H1 (cell line): ENCODE measurements at regions not wholly inside any gene's neighbourhood (a gene's known extent, or its start where the extent isn't known, plus 50 kb on each side); places are given as distances from the start of the nearest gene placed in this dataset.

Source experiments
- CTCF ChIA-PET: fragments of 300-600 bp; sonication (Branson Sonifier 250); formaldehyde crosslinking; loops from one replicate; lab custom pipeline; 2021; ENCODE audit not compliant: partially characterized antibody; lab: Charles Lee
- POLR2A ChIA-PET: fragments of 300-600 bp; sonication (Branson Sonifier 250); formaldehyde crosslinking; loops from one replicate; lab custom pipeline; 2021; ENCODE audit warnings: inconsistent platforms; ENCODE audit not compliant: partially characterized antibody; lab: Charles Lee
- DNase-seq, 2 experiments: peaks; one replicate each; pipeline versions ENCODE4 v3.0.0 to v3.0.0-alpha.2; 2010 to 2022; ENCODE audit warnings: low spot score in 2 of 2, low read depth in 1 of 2, mixed read lengths in 1 of 2
- FAIRE-seq: peaks from 2 replicates; lab custom pipeline; 2011; peaks lifted over from hg19 to GRCh38; lab: Jason Lieb, UNC
- H2AFZ ChIP-seq: 2 replicates; pipeline ENCODE4 v1.8.1; 2012; ENCODE audit warnings: low read length, inconsistent platforms
- H2AK5ac ChIP-seq: 2 replicates; pipeline ENCODE4 v1.6.1; 2013; ENCODE audit warnings: low read depth, low read length
- H2BK120ac ChIP-seq: replicated peaks from 2 replicates; pipeline ENCODE3; 2013; ENCODE audit warnings: low read depth, low read length, inconsistent platforms
- H2BK12ac ChIP-seq: 2 replicates; pipeline ENCODE4 v1.6.1; 2013; ENCODE audit warnings: low read depth, low read length
- H2BK15ac ChIP-seq: 2 replicates; pipeline ENCODE4 v1.6.1; 2013; ENCODE audit warnings: low read length
- H2BK20ac ChIP-seq: 2 replicates; pipeline ENCODE4 v1.6.1; 2013; ENCODE audit warnings: low read length
- H2BK5ac ChIP-seq: 2 replicates; pipeline ENCODE4 v1.6.1; 2013; ENCODE audit warnings: low read depth, low read length
- H3K14ac ChIP-seq: 2 replicates; pipeline ENCODE4 v1.6.1; 2013; ENCODE audit warnings: inconsistent platforms; ENCODE audit not compliant: insufficient read length
- H3K18ac ChIP-seq: 2 replicates; pipeline ENCODE4 v1.6.1; 2013; ENCODE audit warnings: low read length; ENCODE audit errors: extremely low read depth
- H3K23ac ChIP-seq: 2 replicates; pipeline ENCODE4 v1.6.1; 2013; ENCODE audit warnings: inconsistent platforms; ENCODE audit not compliant: insufficient read length
- H3K23me2 ChIP-seq: 2 replicates; pipeline ENCODE4 v1.6.1; 2013; ENCODE audit warnings: low read depth, low read length
- H3K27ac ChIP-seq: 2 replicates; pipeline ENCODE4 v1.6.1; 2011; ENCODE audit warnings: low read depth, low read length, inconsistent platforms
- H3K27me3 ChIP-seq, 4 experiments: replicated peaks in 1 of 4; 1 replicate in 1 of 4; 2 replicates in 3 of 4; pipeline versions ENCODE4 v1.6.1 to v1.8.1; 2011 to 2013; ENCODE audit warnings: low read length in 3 of 4, mild to moderate bottlenecking in 3 of 4, inconsistent platforms in 2 of 4, mixed read lengths in 2 of 4, moderate library complexity in 1 of 4; ENCODE audit not compliant: control insufficient read depth in 3 of 4, insufficient read depth in 3 of 4; ENCODE audit errors: extremely low read depth in 1 of 4
- H3K36me3 ChIP-seq, 4 experiments: 2 replicates each; pipeline versions ENCODE4 v1.6.1 to v1.8.1; 2011 to 2013; ENCODE audit warnings: mild to moderate bottlenecking in 4 of 4, low read length in 3 of 4, moderate library complexity in 2 of 4, control low read depth in 1 of 4, inconsistent platforms in 1 of 4; ENCODE audit not compliant: insufficient read depth in 4 of 4, control insufficient read depth in 2 of 4
- H3K4ac ChIP-seq: replicated peaks from 2 replicates; pipeline ENCODE3; 2013; ENCODE audit warnings: low read length, low read depth, mixed read lengths, inconsistent platforms; ENCODE audit not compliant: insufficient read length
- H3K4me1 ChIP-seq, 4 experiments: replicated peaks in 1 of 4; 1 replicate in 1 of 4; 2 replicates in 3 of 4; pipeline versions ENCODE4 v1.6.1 to v1.8.1; 2011 to 2013; ENCODE audit warnings: low read length in 3 of 4, inconsistent platforms in 2 of 4, mixed read lengths in 1 of 4; ENCODE audit not compliant: insufficient read depth in 4 of 4, control insufficient read depth in 3 of 4
- H3K4me2 ChIP-seq, 2 experiments: 2 replicates each; pipeline versions ENCODE4 v1.6.1 to v1.8.1; 2011 to 2013; ENCODE audit warnings: low read depth in 2 of 2, low read length in 2 of 2, control low read depth in 1 of 2, inconsistent platforms in 1 of 2, mild to moderate bottlenecking in 1 of 2; ENCODE audit not compliant: insufficient read depth in 1 of 2
- H3K4me3 ChIP-seq, 4 experiments: fragments of 200-600, 300-600 bp in 1 of 4; sonication (generic), shearing (Covaris generic), sonication (Bioruptor Twin) in 1 of 4; 2 replicates each; pipeline versions ENCODE4 v1.5.1 to v1.8.1; 2011 to 2016; ENCODE audit warnings: low read length in 4 of 4, low read depth in 3 of 4, control low read depth in 2 of 4, inconsistent platforms in 2 of 4, mild to moderate bottlenecking in 2 of 4, mixed read lengths in 1 of 4, moderate library complexity in 1 of 4; ENCODE audit not compliant: insufficient read depth in 2 of 4; ENCODE audit errors: extremely low read depth in 1 of 4
- H3K56ac ChIP-seq: replicated peaks from 2 replicates; pipeline ENCODE3; 2013; ENCODE audit warnings: low read depth, mild to moderate bottlenecking, mixed read lengths, low read length, inconsistent platforms; ENCODE audit not compliant: insufficient read length
- H3K79me1 ChIP-seq: 2 replicates; pipeline ENCODE4 v1.6.1; 2013; ENCODE audit warnings: low read depth, low read length, control low read depth
- H3K79me2 ChIP-seq, 2 experiments: 2 replicates each; pipeline versions ENCODE4 v1.6.1 to v1.8.1; 2012 to 2013; ENCODE audit warnings: low read length in 2 of 2, mild to moderate bottlenecking in 2 of 2, inconsistent platforms in 1 of 2; ENCODE audit not compliant: insufficient read depth in 2 of 2, control insufficient read depth in 1 of 2
- H3K9ac ChIP-seq, 4 experiments: replicated peaks in 1 of 4; 1 replicate in 1 of 4; 2 replicates in 3 of 4; pipeline versions ENCODE4 v1.6.1 to v1.8.1; 2011 to 2013; ENCODE audit warnings: low read depth in 3 of 4, low read length in 3 of 4, control low read depth in 2 of 4, mild to moderate bottlenecking in 2 of 4, moderate library complexity in 2 of 4, inconsistent platforms in 1 of 4; ENCODE audit errors: extremely low read depth in 1 of 4
- H3K9me3 ChIP-seq, 2 experiments: 2 replicates each; pipeline versions ENCODE4 v1.6.1 to v1.8.1; 2012 to 2013; ENCODE audit warnings: mild to moderate bottlenecking in 2 of 2, moderate library complexity in 2 of 2, control low read depth in 1 of 2, inconsistent platforms in 1 of 2, low read depth in 1 of 2, low read length in 1 of 2, mixed read lengths in 1 of 2; ENCODE audit not compliant: insufficient read depth in 2 of 2
- H4K20me1 ChIP-seq, 2 experiments: replicated peaks in 1 of 2; 2 replicates each; pipeline versions ENCODE3 to v1.8.1; 2011 to 2013; ENCODE audit warnings: inconsistent platforms in 2 of 2, low read length in 2 of 2, mild to moderate bottlenecking in 1 of 2; ENCODE audit not compliant: insufficient read depth in 2 of 2, control insufficient read depth in 1 of 2
- H4K5ac ChIP-seq: 2 replicates; pipeline ENCODE4 v1.6.1; 2013; ENCODE audit warnings: low read length, low read depth, mixed read lengths, inconsistent platforms; ENCODE audit not compliant: insufficient read length
- H4K8ac ChIP-seq: 2 replicates; pipeline ENCODE4 v1.8.0; 2013; ENCODE audit warnings: mild to moderate bottlenecking, moderate library complexity, low read length, inconsistent platforms; ENCODE audit not compliant: insufficient read depth; ENCODE audit errors: extremely low read depth
- H4K91ac ChIP-seq: replicated peaks from 2 replicates; pipeline ENCODE3; 2013; ENCODE audit warnings: low read length, mixed read lengths, inconsistent platforms; ENCODE audit not compliant: insufficient read length
- CEBPB ChIP-seq: IDR thresholded peaks from 2 replicates; pipeline ENCODE4 v1.6.1; 2012; ENCODE audit warnings: low read depth, low read length
- CHD1 ChIP-seq: IDR thresholded peaks from 2 replicates; pipeline ENCODE4 v1.6.1; 2012; ENCODE audit warnings: low read depth, low read length, improper control_type of control experiment
- CHD2 ChIP-seq: IDR thresholded peaks from 2 replicates; pipeline ENCODE4 v1.6.1; 2012; ENCODE audit warnings: low read length, improper control_type of control experiment
- CTBP2 ChIP-seq: IDR thresholded peaks from 2 replicates; pipeline ENCODE4 v1.7.0; 2011; ENCODE audit warnings: borderline replicate concordance, mild to moderate bottlenecking, moderate library complexity, mixed read lengths, low read length; ENCODE audit not compliant: insufficient read depth, insufficient read length
- HDAC6 ChIP-seq: IDR thresholded peaks from one replicate; pipeline ENCODE4 v1.7.1; 2012; ENCODE audit warnings: low read depth, mild to moderate bottlenecking, inconsistent platforms, low read length, moderate library complexity
- JUND ChIP-seq: IDR thresholded peaks from 2 replicates; pipeline ENCODE4 v1.6.1; 2011; ENCODE audit warnings: mild to moderate bottlenecking, improper control_type of control experiment, low read length
- RAD21 ChIP-seq, 2 experiments: IDR thresholded peaks in 1 of 2; conservative IDR thresholded peaks in 1 of 2; 2 replicates each; pipeline ENCODE4 v1.6.1; 2011; ENCODE audit warnings: low read depth in 2 of 2, low read length in 2 of 2, improper control_type of control experiment in 1 of 2, inconsistent platforms in 1 of 2, mild to moderate bottlenecking in 1 of 2, moderate library complexity in 1 of 2
- RBBP5 ChIP-seq: IDR thresholded peaks from 2 replicates; pipeline ENCODE4 v1.7.1; 2012; ENCODE audit warnings: low read depth, mild to moderate bottlenecking, inconsistent platforms, low read length, moderate library complexity, borderline replicate concordance
- SAP30 ChIP-seq: fragments of 300-600 bp; sonication (generic); IDR thresholded peaks from 2 replicates; pipeline ENCODE4 v1.7.1; 2012; ENCODE audit warnings: low read length, moderate library complexity, mild to moderate bottlenecking, inconsistent platforms; ENCODE audit not compliant: insufficient read depth, insufficient replicate concordance
- SP1 ChIP-seq: IDR thresholded peaks from 2 replicates; pipeline ENCODE4 v1.6.1; 2011; ENCODE audit warnings: low read depth, low read length
- SP2 ChIP-seq: IDR thresholded peaks from 2 replicates; pipeline ENCODE4 v1.6.1; 2012; ENCODE audit warnings: mild to moderate bottlenecking, low read length, inconsistent platforms
- SP4 ChIP-seq: IDR thresholded peaks from 2 replicates; pipeline ENCODE4 v1.6.1; 2012; ENCODE audit warnings: low read length, inconsistent platforms
- WGBS, 2 experiments: shearing (Covaris generic) in 1 of 2; methylation state at CpG; one replicate each; pipeline versions ENCODE4 v1.1.6 to v1.1.7; 2013 to 2015; ENCODE audit warnings: low lambda C conversion rate in 2 of 2, mixed read lengths in 2 of 2, inconsistent platforms in 1 of 2, low coverage in 1 of 2, missing lambda C conversion rate in 1 of 2; ENCODE audit not compliant: insufficient replicate concordance in 2 of 2, insufficient coverage in 1 of 2, insufficient read length in 1 of 2; ENCODE audit errors: extremely low coverage in 1 of 2, missing lambda C conversion rate in 1 of 2; 5-methylcytosine and 5-hydroxymethylcytosine counted together
- TF ChIP-seq, protein P1 (sequence below): IDR thresholded peaks from 2 replicates; pipeline ENCODE4 v1.6.1; 2012; ENCODE audit warnings: inconsistent platforms
- TF ChIP-seq, protein P2 (sequence below): IDR thresholded peaks from 2 replicates; pipeline ENCODE4 v1.6.1; 2011; ENCODE audit warnings: low read depth, mild to moderate bottlenecking, low read length; ENCODE audit not compliant: insufficient read depth

DNA sequence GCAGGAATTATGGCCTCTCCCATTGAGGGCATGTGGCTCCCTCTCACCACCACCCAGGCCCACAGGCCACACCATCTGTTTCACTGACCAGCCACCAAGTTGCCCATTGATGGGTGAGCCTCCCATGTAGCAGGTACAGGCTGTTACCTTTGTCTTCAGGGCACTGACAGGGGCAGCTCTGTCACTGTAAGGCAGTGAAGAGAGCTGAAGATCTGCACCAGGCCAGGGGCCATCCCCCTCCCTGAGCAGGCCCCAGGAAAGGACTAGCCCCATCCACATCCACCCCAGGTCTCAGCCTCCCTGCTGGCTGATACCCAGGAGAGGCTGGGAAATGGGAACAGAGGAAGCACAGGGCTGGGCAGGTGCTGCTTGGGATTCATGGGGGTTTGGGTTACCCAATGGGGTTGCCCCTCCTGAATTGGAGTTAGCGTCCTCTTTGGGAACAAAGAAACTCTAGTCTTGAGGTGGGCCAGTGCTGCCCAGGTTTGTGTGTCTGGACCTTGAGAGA, 1691.4 kb downstream of the TP53TG3F start:
- Histone ChIP-seq H3K23me2 (no peaks in the 10 kb centered on the region), H2BK12ac (no peak overlapping the region), H3K79me1 (no peaks in the 10 kb centered on the region), H3K56ac (no peak overlapping the region), H3K18ac (no peak overlapping the region), H4K8ac (no peak overlapping the region), H3K23ac (no peak overlapping the region), H2AFZ (no peak overlapping the region), H3K27me3 (no peaks in the 10 kb centered on the region), H3K4ac (no peak overlapping the region), H3K79me2 (no peaks in the 10 kb centered on the region), H3K4me2 (no peak overlapping the region), H3K4me1 (no peaks in the 10 kb centered on the region), H2AK5ac (no peak overlapping the region), H3K14ac (no peak overlapping the region), H2BK20ac (no peak overlapping the region), H2BK5ac (no peak overlapping the region), H2BK120ac (no peak overlapping the region), H4K20me1 (no peaks in the 10 kb centered on the region), H4K91ac (no peak overlapping the region), H3K36me3 (no peaks in the 10 kb centered on the region), H2BK15ac (no peak overlapping the region), H4K5ac (no peak overlapping the region), H3K4me3 (no peak overlapping the region), H3K9ac (no peak overlapping the region), H3K9me3 (peaks cover 82 to 89% of the 10 kb centered on the region in 2 experiments), H3K27ac (no peak overlapping the region)
- WGBS, 2 experiments, result 88% methylated on average over 1 of the region's 1 CpG; no CpG with 5 or more reads in 1 of the 2 experiments
- no peak for DNase-seq
- ChIA-PET CTCF (no interaction called here), POLR2A (no interaction called here)
- FAIRE-seq, result no peak
- TF ChIP-seq RAD21 (IDR thresholded peaks at IDR 0.05 in 1 of 2, conservative IDR thresholded peaks at IDR 0.05 in 1 of 2; ENCODE audit: low read depth in 2 of 2, low read length in 2 of 2), result no peak
- no peak for TF ChIP-seq JUND
- TF ChIP-seq, protein P1, sequence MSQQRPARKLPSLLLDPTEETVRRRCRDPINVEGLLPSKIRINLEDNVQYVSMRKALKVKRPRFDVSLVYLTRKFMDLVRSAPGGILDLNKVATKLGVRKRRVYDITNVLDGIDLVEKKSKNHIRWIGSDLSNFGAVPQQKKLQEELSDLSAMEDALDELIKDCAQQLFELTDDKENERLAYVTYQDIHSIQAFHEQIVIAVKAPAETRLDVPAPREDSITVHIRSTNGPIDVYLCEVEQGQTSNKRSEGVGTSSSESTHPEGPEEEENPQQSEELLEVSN, result no peak
- no peak for TF ChIP-seq CEBPB
- TF ChIP-seq, protein P2, sequence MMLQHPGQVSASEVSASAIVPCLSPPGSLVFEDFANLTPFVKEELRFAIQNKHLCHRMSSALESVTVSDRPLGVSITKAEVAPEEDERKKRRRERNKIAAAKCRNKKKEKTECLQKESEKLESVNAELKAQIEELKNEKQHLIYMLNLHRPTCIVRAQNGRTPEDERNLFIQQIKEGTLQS, result no peak
- TF ChIP-seq CHD2, result no peak
- no peak for TF ChIP-seq CTBP2
- no peak for TF ChIP-seq CHD1
- no peak for TF ChIP-seq SP4
- no peak for TF ChIP-seq SAP30
- no peak for TF ChIP-seq HDAC6
- TF ChIP-seq SP1, result no peak
- no peak for TF ChIP-seq RBBP5
- no peak for TF ChIP-seq SP2
